ENCODE measurements at regions not wholly inside any gene's neighbourhood (a gene's known extent, or its start where the extent isn't known, plus 50 kb on each side); places are given as distances from the start of the nearest gene placed in this dataset.

- no peak for DNase-seq
Measured at GRCh38 chr6:22007469-22007868, 289.4 kb downstream of the PRL start.

DNA sequence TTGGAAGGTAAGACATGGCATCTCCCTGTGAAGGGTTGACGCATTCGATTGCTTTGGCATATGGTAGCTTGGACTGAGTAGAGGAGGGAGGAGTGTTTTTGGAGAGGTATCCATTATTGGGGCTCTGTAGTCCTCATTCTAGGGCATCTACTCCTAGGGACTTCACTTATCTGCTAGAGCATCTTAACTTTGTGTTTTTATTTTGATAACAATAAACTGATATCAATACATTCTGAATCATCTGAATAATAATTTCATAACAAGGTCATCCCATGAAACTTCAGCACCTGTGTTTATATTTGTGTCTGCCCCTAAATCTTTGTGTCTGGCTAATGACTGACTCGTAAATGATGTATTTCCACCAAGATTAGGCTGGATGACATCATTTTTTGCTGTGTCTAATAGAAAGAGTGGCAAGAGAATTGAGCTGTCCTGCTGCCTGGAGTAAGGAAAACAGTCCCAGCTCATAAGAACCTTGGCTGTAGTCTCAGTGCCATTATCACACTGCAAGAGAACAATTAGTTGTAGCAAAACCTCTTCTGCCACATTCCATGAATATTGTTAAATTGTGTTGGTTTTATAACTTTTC, 288.5 kb downstream of the PRL start:
- no peak for DNase-seq

DNA sequence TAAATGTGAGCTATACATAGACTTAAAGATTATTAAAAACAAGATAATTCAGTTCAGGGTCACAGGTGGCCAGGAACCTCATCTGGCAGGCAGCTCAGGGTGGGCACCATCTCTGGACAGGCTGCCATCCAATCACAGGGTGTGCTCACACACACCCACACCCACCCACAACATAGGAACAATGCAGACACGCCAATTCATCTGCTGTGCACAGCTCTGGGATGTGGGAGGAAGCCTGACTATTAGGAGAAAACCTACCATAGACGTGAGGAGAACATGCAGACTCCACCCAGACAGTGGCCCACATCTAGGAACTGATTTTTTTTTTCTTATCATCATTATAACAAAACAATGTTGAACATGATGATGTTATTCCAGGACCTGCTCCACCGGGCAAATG, 286.7 kb downstream of the PRL start:
- no peak for DNase-seq

GRCh38 chr6:22015216-22015615, 281.6 kb downstream of the PRL start:
- no peak for DNase-seq

GRCh38 chr6:22015944-22016343, 280.9 kb downstream of the PRL start:
- DNase-seq: no peak

GRCh38 chr6:22017272-22017671, 279.6 kb downstream of the PRL start:
- no peak for DNase-seq

DNA sequence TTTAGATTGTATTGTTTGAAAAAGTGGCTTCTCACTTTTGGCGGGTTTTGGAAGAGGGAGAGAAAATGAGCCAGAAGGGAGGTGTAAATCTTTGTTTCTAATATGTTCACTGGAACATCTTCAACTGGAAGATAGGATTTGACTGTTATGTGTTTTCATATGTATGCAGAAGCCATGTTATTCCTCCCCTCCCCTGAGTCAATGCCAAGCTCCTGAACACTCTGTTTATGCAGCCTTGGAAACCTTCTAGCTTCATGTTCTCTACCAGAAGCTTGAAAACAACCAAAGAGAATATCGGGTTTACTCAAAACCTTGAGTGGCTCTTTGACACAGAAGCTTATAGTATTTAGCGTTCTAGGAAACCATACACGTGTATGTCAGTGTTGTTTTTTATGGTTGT, 279.1 kb downstream of the PRL start:
- DNase-seq: no peak

- no peak for DNase-seq
Measured at GRCh38 chr6:22019857-22020256, 277.0 kb downstream of the PRL start.

- DNase-seq: no peak
Measured at GRCh38 chr6:22020299-22021003, 276.4 kb downstream of the PRL start.

DNA sequence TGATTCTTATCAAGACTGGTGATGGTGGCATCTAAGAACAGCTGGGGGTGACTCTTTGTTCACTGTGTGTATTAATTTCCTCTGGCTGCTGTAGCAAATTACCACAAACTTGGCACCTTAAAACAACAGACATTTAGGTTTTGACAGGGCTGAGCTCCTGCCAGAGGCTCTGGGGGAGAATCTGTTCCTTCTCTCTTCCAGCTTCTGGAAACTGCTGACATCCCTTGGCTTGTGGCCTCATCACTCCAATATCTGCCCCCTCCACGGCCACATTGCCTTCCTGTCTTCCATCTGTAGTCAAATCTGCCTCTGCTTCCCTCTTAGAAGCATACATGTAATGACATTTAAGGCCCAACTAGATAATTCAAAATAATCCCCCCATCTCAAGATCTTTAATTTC, 274.9 kb downstream of the PRL start:
- no peak for DNase-seq

DNA sequence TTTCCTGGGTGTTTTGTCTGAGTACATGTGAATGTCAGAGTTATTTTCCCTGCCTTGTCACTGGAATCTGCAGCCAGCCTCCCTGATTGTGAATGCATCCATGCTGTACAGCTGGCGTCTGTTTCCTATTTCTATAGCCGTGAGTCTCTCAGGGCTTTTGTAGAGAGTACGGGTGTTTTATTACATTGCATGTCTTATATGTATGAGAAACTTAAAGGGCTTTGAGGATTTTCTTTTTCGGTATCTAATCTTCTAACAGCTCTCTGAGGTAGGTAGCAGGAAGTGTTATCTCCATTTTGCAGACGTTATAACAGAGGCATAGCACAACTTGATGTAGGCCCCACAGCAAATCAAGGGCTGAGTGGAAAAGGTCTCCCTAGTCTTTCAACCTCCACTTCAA, 272.9 kb downstream of the PRL start:
- DNase-seq: no peak

GRCh38 chr6:22024973-22025467, 271.8 kb downstream of the PRL start:
- no peak for DNase-seq

DNA sequence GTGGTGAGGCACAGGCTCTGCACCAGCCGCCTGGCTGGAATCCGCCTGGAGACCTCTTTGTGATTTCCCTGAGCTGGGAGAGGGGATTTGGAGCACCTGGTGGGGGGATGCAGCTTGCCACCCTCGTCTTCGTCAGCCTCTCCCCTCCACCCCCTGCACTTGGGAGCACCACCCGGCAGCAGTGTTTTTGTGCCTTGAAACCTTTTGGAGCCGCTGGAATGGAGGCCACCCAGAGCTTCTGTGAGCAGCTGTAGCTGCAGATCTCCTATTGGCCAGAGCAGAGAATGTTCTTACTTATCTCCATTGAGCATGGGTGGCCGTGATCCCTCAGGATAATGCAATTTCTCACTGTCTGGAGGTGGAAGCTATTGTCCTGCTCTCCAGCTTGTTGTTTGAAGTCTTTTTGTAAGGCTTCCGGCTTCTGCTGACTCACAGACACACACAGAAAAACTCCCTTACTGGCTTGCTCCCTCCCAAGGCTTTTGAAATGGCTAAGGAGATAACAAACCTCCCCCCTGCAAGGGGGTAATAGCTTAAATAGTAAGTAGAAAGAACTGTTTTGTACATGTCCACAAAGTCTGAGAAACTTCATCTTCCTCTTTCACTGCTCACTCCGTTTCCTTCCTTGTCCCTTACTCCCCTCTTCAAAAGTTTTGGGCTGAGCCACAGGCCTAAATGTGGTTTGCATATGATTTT, 271.2 kb downstream of the PRL start:
- no peak for DNase-seq

DNA sequence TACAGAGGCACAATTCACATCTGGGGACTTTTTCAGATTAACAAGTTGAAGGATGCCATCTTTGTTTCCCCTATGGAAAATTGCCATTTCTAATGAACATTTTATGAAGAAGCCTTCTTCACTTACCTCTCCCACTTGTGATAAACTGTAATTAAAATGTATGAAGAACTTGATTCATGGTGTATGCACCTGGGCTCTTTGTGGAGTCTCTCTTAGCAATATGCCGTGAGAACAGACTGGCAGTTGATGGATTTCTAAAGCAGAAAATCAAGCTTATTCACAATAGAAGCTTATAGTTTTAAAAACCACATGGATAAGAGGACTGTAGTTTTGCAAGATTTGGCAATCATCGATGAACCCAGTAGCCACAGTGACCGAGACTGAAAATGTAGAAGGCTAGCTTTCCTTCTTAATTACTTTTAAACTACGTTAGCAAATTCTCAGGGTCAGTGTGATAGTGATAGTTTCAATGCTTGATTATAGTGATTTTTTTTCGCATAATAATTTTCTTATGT, 270.6 kb downstream of the PRL start:
- DNase-seq: no peak

- no peak for DNase-seq
Measured at GRCh38 chr6:22027040-22027725, 269.7 kb downstream of the PRL start.

DNA sequence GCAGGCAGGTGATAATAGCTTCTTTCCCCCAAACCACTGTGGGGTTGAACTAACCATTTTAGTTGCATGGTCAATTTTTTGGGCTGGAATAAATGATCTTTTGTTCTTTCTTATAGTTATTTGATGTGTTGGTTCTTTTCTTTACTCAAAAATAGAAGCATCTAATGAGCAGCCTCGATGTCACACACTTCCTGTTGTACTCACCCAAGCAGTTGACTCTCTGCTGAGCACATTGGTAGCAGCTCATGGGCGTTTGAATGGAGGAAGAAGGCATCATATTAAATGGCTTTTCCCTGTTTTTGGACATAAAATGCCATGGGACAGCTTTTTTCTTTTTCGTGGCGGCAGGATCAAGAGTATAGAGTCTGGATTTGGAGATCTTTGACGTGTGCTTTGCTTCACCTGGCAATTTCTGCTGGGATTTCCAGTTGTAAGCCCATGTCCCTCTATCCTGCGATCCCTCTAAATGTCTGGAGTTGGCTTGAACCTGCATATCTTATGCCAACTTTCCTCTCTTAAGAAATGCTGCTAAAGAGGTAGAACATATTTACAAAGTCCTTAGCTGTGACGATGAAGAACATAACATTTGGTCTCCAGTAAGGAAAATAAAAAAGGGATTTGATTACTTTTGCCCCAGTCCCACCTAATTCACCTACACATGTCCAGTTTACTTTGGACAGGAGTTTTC, 268.3 kb downstream of the PRL start:
- DNase-seq: no peak

DNA sequence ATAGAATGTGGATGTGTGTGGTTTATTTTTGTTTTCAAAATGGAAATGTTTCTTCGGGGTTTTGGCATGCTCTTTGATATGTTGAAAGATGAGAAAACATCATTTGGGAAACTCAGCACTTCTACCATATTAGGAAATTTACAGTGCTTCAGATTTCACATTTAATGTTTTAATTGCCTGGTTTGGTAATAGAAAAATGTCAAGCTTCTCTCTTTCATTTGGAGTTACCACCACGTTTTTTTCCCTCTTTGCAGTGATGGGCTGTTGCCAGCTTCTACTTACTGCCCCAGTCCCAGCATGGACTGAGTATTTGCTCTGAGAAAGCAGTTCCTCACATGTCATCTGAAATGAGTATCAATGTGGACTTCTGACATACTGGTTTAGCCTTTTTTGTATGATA, 267.7 kb downstream of the PRL start:
- DNase-seq: no peak

DNA sequence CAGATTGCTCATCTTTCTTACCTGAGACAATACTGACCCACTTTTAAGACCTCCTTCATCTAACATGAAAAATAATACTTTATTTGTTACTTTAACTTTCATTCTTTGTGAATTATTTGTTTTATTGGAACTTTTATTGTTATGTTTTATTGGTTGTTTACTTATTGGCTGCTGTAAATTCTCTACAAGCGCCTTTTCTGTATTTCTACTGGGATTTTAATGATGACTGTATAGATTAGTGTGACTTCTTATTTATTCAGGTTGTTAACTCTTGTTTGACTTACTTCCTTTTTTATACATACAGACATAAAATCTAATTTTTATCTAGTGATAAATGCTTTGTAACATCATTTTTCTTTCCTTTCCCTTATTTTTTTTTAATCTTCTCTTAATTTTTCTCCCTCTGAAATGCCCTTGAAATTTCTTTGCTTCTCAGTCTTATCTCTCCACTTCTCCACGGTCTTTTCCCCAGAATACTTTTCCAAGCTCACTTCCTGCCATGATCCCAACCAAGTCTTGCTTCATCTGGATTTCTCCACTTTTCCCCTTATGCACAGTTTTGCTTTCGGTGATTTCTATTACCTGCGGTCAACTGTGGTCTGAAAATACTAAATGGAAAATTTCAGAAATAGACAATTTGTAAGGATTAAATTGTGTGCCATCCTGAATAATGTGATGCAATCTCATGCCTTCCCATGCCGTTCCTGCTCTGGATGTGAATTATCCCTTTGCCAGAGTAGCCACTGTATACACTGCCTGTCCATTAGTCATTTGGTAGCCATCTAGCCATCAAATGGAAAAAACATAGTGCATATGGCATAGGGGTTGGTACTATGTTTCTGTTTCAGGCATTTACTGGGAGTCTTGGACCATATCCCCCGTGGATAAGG, 265.9 kb downstream of the PRL start:
- no peak for DNase-seq

DNA sequence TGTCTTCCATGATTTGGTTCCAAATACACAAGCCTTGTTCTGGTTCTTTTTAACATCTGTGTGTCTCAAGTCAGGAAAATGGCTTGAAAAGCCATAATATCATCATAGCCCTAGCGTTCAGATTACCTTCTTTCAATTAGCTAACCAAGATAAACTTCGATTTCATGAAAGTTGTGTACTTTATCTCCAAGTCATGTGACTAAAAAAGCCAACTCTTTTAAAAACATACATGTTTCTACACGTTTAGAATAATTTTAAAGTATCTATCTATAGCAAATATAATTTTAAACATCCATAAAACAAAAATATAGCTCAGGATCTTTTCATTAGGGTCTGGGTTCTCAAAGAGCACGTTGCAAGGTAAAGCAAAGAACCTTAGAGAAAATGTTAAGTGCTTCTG, 261.1 kb downstream of the PRL start:
- no peak for DNase-seq

- DNase-seq: no peak
Measured at GRCh38 chr6:22036275-22036674, 260.6 kb downstream of the PRL start.

DNA sequence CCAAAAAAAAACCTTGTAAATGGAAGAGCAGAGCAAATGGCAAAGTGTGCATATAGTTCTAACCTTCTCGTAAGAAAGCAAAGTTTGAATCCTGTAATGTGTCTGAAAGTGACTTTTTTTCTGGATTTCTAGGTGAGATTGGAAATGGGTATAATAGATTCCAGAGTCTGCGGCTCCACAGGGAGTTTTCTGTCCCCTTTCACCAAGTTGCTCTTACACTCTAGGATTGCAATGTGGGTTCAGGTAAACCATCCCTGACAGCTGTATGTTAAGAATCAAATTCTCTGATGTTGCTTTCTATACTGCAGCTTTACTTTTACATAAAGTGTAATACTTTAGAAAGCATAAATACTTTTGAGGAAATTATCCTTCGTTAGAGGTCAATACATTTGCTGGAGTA, 260.1 kb downstream of the PRL start:
- no peak for DNase-seq

Data from activated effector memory CD4-positive, alpha-beta T cell treated with Interleukin-2 at 50 U/mL for 16 hours (primary cell).